GM13976 (cell line): ENCODE measurements at regions not wholly inside any gene's neighbourhood (a gene's known extent, or its start where the extent isn't known, plus 50 kb on each side); places are given as distances from the start of the nearest gene placed in this dataset.

Source experiments
- DNase-seq: peaks from one replicate; pipeline ENCODE4 v3.0.0; 2012; ENCODE audit warnings: low spot score
- in situ Hi-C: fragments of 300-500 bp; cut with MboI; formaldehyde crosslinking; loops from one replicate; pipeline ENCODE4 v1.12.0; 2022; ENCODE audit warnings: low sequenced_read_pairs, mixed read lengths, inconsistent platforms; ENCODE audit not compliant: unreplicated experiment
- TF ChIP-seq, protein P1 (sequence below): IDR thresholded peaks from 2 replicates; pipeline ENCODE4 v1.5.1; 2012; ENCODE audit warnings: borderline replicate concordance, mild to moderate bottlenecking; ENCODE audit not compliant: insufficient read depth; ENCODE audit errors: extremely low read depth, missing control alignments, control extremely low read depth

- TF ChIP-seq, protein P1, sequence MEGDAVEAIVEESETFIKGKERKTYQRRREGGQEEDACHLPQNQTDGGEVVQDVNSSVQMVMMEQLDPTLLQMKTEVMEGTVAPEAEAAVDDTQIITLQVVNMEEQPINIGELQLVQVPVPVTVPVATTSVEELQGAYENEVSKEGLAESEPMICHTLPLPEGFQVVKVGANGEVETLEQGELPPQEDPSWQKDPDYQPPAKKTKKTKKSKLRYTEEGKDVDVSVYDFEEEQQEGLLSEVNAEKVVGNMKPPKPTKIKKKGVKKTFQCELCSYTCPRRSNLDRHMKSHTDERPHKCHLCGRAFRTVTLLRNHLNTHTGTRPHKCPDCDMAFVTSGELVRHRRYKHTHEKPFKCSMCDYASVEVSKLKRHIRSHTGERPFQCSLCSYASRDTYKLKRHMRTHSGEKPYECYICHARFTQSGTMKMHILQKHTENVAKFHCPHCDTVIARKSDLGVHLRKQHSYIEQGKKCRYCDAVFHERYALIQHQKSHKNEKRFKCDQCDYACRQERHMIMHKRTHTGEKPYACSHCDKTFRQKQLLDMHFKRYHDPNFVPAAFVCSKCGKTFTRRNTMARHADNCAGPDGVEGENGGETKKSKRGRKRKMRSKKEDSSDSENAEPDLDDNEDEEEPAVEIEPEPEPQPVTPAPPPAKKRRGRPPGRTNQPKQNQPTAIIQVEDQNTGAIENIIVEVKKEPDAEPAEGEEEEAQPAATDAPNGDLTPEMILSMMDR = no peak
- no peak for DNase-seq
- in situ Hi-C loops = no loop called here
Observed at GRCh38 chr15:77748078-77749064, 115.7 kb upstream of the LINGO1 start.

DNA sequence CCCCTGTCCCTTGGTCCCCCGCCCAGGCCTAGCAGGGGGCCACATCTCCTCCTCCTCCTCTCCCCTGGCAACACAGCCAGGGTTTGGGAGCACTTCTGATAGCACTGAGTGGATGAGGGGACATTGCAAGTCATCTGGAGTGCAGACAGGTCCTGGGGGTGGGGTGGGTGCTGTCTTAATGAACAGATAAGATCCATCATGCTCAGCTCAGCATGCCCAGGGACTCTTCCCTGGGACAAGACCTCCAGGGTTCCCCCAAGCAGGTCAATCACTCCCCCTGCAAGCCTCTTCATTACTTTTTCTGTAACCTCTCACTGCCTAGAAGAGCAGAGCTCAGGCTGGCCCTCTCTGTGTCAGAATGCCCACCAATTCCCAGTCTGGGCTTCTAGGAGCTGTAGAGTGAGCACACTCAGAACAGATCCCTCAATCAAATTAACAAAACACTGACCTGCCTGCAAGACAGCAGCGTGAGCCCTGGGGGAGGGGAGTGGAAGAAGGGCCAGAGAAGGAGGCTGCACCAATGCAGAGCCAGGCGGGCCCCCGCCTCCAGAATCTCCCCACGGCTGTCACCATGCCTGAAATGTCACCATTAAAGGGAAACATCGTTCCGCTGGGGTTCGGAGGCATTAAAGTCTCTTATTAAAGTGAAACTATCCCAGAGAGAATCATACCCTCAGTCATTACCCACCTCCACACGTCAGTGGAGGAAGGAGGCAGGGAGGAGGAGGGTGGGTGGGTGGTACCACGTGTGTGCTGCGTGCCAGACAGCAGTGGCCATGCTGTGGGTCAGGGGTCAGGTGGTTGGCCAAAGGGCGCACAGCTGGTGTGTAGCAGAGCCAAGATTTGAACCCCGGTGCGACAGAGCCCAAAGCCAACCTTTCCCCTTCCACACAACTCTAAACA lies 114.7 kb upstream of the LINGO1 start:
- TF ChIP-seq, protein P1 = no peak
- DNase-seq = no peak
- in situ Hi-C loops = no loop called here

DNA sequence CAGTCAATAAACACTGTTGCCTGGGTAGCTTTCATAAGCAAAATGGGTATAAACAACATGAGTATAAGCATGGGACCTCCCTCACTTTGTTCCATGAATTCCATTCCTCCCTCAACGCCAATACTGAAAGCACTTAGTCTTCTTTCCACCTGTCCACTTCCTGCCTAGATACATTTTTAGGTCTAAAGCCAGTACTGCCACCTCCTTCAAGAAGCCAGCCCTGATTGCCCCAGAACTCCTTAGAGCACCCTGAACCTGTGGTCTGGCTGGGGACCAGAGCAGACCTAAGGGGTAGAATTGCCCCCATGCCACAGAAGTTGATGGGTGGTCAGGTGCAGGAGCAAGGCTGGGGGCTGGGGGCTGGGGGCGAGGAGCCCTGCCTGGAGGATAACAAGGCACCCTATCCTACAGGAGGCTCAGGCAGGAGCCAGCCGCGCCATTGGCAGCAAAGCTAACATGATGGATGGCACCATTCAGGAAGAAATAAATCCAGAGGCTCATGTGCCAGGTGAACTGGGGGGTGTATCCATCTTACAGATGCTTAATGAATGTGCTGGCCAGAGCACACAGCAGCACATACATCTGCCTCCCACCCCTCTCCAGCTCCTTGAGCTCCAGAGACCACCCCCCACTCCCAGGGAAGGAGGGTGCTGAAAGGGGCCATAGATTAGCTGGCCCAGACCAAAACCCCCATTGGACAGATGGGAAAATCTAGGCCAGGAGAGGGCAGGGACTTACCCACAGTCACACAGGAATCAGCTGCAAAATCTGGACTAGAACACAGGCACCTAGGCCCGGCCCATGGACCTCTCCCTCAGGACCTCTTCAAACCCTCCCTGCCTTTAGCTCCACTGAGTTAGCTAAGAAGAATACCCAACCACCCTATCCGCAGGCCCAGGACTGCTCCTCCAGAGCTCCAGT lies 113.8 kb upstream of the LINGO1 start:
- TF ChIP-seq, protein P1 = no peak
- no peak for DNase-seq
- in situ Hi-C loops = no loop called here

DNA sequence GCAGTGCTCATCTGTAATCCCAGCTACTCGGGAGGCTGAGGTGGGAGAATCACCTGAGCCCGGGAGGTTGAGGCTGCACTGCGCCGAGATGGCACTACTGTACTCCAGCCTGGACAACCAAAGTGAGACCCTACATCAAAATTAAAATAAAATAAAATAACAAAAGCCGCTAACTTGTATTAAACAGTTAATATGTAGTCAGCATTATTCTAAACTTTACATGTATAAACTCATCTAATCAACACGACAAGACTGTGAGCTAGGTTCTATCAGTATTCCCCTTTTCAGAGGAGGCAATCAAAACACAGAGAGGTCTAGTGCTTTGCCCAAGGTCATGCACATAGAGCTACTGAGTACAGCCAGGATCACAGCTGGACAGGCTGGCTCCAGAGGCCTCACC lies 111.7 kb upstream of the LINGO1 start:
- TF ChIP-seq, protein P1 = no peak
- in situ Hi-C loops = no loop called here
- DNase-seq = no peak

DNA sequence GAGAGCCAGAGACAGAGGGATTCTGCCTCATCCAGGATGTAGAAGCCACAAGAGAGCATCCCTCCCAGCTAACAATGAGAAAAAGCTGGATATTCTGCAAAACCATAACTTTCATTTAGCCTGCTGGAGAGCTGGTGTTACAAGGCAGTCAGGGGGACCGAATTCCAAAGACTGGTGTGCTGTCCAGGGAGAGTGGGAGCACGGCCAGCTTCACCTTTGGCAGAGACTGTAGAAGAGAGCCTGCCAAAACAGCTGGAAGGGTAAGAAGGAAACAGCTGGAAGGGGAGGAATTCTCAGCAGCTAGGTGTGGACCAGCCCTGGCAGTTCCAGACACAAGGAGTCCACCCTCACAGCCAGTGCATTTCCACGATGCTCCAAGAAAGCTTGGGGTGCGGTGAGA lies 109.9 kb upstream of the LINGO1 start:
- TF ChIP-seq, protein P1 = no peak
- in situ Hi-C loops = no loop called here
- no peak for DNase-seq
